Endothelial cell (in vitro differentiated cells): ENCODE measurements at regions not wholly inside any gene's neighbourhood (a gene's known extent, or its start where the extent isn't known, plus 50 kb on each side); places are given as distances from the start of the nearest gene placed in this dataset.

Experiments used
- DNase-seq: peaks from one replicate; pipeline ENCODE4 v3.0.0; 2021; ENCODE audit warnings: low spot score
- H3K27ac Mint-ChIP-seq: one replicate; pipeline ENCODE4 v1.8.0; 2021; ENCODE audit warnings: mixed read lengths, inconsistent platforms; ENCODE audit not compliant: unreplicated experiment
- H3K27me3 Mint-ChIP-seq: one replicate; pipeline ENCODE4 v1.8.0; 2021; ENCODE audit warnings: mild to moderate bottlenecking, moderate library complexity, mixed read lengths, inconsistent platforms; ENCODE audit not compliant: unreplicated experiment
- H3K36me3 Mint-ChIP-seq: one replicate; pipeline ENCODE4 v1.8.0; 2021; ENCODE audit warnings: mild to moderate bottlenecking, low read depth, mixed read lengths, inconsistent platforms; ENCODE audit not compliant: unreplicated experiment
- H3K4me1 Mint-ChIP-seq: one replicate; pipeline ENCODE4 v1.8.0; 2021; ENCODE audit warnings: mild to moderate bottlenecking, mixed read lengths, inconsistent platforms; ENCODE audit not compliant: unreplicated experiment
- H3K4me3 Mint-ChIP-seq: one replicate; pipeline ENCODE4 v1.8.0; 2021; ENCODE audit warnings: mild to moderate bottlenecking, mixed read lengths, inconsistent platforms; ENCODE audit not compliant: unreplicated experiment
- H3K9me3 Mint-ChIP-seq: one replicate; pipeline ENCODE4 v1.8.0; 2021; ENCODE audit warnings: mixed read lengths, inconsistent platforms; ENCODE audit not compliant: unreplicated experiment
- TF ChIP-seq, protein P1 (sequence below): fragments of 200-600 bp; sonication (generic); IDR thresholded peaks from one replicate; pipeline ENCODE4 v1.5.0; 2021; ENCODE audit warnings: antibody characterized with exemption; ENCODE audit not compliant: unreplicated experiment

DNA sequence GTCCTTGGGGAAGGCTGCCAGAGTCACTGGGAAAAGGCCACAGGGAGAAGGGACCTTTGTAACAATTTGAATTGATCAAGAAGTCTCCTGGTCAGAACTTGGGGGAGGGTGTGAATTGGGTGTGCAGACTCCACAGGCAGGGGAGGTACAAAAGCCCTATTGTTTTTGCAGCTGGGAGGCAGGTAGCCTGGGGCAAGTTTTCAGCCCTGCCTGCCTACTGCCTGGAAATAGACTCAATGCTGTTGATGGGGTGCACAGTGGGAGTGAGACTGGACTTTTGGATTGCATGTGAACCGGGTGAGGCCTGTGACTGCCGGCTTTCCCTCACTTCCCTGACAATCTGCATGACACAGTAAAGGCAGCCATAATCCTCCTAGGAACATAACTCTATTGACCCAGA is 947.0 kb downstream of the REEP3 start:
- H3K4me1 Mint-ChIP-seq = no peaks in the 10 kb centered on the region

DNA sequence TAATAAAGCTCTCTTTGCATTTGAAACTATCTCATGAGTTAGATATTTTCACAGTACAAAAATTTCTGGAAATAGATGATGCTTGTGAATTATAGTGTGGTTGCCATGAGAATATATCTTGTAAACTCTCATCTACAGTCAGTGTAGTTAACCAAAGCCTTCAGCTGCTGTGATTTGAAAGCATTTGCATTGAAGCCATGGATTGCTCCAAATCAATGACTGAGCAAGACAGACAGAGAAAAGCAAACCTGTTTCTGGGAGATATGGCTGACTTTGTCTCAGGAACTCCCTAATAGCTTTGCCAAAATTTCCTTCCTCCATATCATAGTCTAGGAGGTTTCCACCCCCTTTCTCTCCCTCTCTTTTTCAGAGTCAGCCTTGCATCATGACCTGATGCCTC is 955.3 kb downstream of the REEP3 start:
- TF ChIP-seq, protein P1, sequence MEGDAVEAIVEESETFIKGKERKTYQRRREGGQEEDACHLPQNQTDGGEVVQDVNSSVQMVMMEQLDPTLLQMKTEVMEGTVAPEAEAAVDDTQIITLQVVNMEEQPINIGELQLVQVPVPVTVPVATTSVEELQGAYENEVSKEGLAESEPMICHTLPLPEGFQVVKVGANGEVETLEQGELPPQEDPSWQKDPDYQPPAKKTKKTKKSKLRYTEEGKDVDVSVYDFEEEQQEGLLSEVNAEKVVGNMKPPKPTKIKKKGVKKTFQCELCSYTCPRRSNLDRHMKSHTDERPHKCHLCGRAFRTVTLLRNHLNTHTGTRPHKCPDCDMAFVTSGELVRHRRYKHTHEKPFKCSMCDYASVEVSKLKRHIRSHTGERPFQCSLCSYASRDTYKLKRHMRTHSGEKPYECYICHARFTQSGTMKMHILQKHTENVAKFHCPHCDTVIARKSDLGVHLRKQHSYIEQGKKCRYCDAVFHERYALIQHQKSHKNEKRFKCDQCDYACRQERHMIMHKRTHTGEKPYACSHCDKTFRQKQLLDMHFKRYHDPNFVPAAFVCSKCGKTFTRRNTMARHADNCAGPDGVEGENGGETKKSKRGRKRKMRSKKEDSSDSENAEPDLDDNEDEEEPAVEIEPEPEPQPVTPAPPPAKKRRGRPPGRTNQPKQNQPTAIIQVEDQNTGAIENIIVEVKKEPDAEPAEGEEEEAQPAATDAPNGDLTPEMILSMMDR = no peak
- H3K4me3 Mint-ChIP-seq = no peak overlapping the region

More for the DNA sequence above, 947.0 kb downstream of the REEP3 start:
- no peak overlapping the region for H3K27ac Mint-ChIP-seq
- H3K36me3 Mint-ChIP-seq = peaks cover 8% of the 10 kb centered on the region
- no peak for DNase-seq
- H3K4me3 Mint-ChIP-seq = no peak overlapping the region
- TF ChIP-seq, protein P1 = no peak
- peaks cover 16% of the 10 kb centered on the region for H3K9me3 Mint-ChIP-seq
- H3K27me3 Mint-ChIP-seq = peaks cover 1% of the 10 kb centered on the region

DNA sequence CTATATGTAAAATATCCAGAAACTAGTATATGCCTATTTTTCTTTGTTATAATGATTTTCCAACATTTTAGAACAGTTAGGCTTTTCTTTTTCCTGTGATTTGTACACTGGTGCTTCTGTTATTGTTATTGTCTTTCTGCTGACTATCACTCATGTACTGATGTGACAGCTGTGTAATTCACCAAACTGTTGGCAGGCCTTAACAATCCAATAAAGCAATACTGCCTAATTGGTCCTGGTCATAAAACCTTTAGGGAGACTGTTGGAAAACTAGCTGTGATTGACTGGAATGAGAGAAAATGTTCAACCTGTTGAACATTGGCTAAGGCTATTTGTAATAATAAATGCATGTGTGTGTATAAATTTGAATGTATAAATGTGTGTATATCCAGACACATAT is 956.6 kb downstream of the REEP3 start:
- Mint-ChIP-seq H3K27ac (no peak overlapping the region), H3K9me3 (peaks cover 7% of the 10 kb centered on the region), H3K4me3 (no peak overlapping the region), H3K4me1 (no peaks in the 10 kb centered on the region), H3K36me3 (no peaks in the 10 kb centered on the region), H3K27me3 (no peaks in the 10 kb centered on the region)
- no peak for DNase-seq
- TF ChIP-seq, protein P1 = no peak

More for the DNA sequence above, 955.3 kb downstream of the REEP3 start:
- H3K36me3 Mint-ChIP-seq = no peaks in the 10 kb centered on the region
- no peak for DNase-seq
- H3K4me1 Mint-ChIP-seq = no peaks in the 10 kb centered on the region
- no peaks in the 10 kb centered on the region for H3K27me3 Mint-ChIP-seq
- peaks cover 7% of the 10 kb centered on the region for H3K9me3 Mint-ChIP-seq
- H3K27ac Mint-ChIP-seq = no peak overlapping the region

DNA sequence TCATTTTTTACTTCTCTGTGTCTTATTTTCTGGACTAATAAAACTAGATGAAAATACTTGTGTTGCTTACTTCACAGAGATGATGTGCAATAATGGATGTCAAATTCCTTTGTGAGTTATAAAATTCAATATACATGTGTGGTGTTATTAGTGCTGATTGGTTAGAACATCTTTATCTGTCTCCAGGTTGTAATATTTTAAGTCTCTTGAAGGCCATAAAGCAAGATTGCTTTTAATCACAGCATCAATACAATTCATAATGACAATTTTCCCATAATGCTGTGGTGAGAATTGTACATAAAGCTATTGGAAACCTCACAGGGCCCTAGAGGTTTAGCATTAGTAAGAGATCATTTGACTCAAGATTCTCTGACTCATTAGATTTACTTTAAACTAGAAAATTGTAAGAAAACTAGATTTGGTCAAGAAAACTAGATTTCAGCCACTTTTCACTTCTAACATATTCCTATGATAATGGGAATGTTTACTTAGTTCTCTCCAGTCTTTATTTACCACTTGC is 963.7 kb downstream of the REEP3 start:
- no peak overlapping the region for H3K27ac Mint-ChIP-seq
- H3K27me3 Mint-ChIP-seq = no peaks in the 10 kb centered on the region
- H3K4me1 Mint-ChIP-seq = peaks cover 4% of the 10 kb centered on the region
- TF ChIP-seq, protein P1 = no peak
- no peaks in the 10 kb centered on the region for H3K9me3 Mint-ChIP-seq
- H3K36me3 Mint-ChIP-seq = no peaks in the 10 kb centered on the region
- DNase-seq = no peak
- no peak overlapping the region for H3K4me3 Mint-ChIP-seq

DNA sequence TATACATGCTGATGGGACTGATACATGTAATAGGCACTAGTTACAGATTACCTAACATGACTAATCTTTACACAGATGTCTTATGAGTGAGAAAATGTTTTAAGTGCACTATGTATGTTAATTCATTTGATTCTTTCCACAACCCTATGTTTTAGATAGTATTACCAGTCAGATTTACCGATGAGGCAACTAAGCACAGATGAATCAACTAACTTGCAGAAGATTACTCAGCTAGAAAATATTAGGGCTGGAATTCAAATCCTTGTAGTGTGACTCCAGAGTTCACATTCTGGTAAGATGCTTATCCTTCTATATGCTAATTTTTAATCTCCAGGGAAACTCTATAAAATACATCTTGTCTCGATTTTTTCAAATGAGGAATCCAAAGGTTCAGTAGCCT is 964.9 kb downstream of the REEP3 start:
- Mint-ChIP-seq H3K4me1 (peaks cover 4% of the 10 kb centered on the region), H3K27ac (no peak overlapping the region), H3K4me3 (no peak overlapping the region), H3K36me3 (no peaks in the 10 kb centered on the region), H3K9me3 (no peaks in the 10 kb centered on the region), H3K27me3 (no peaks in the 10 kb centered on the region)
- no peak for DNase-seq
- TF ChIP-seq, protein P1 = no peak
